ENCODE measurements at regions not wholly inside any gene's neighbourhood (a gene's known extent, or its start where the extent isn't known, plus 50 kb on each side); places are given as distances from the start of the nearest gene placed in this dataset.
A peak's percentile ranks its signal among the peaks of the same experiment; 100 is the strongest.

- TF ChIP-seq TRIM25 (IDR thresholded peaks at IDR 0.05; ENCODE audit: borderline replicate concordance) = no peak
- peak; percentile 76 for TF ChIP-seq NCOA1 (IDR thresholded peaks at IDR 0.05; ENCODE audit: low read depth)
- no peak for TF ChIP-seq SMARCA5 (IDR thresholded peaks at IDR 0.05)
- no peak for TF ChIP-seq SAP30 (IDR thresholded peaks at IDR 0.05; ENCODE audit: borderline replicate concordance, insufficient read depth, low read depth, low read length, poor library complexity, severe bottlenecking)
- TF ChIP-seq, protein P1, sequence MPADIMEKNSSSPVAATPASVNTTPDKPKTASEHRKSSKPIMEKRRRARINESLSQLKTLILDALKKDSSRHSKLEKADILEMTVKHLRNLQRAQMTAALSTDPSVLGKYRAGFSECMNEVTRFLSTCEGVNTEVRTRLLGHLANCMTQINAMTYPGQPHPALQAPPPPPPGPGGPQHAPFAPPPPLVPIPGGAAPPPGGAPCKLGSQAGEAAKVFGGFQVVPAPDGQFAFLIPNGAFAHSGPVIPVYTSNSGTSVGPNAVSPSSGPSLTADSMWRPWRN (IDR thresholded peaks at IDR 0.05; ENCODE audit: low read depth) = no peak
- TF ChIP-seq, protein P2, sequence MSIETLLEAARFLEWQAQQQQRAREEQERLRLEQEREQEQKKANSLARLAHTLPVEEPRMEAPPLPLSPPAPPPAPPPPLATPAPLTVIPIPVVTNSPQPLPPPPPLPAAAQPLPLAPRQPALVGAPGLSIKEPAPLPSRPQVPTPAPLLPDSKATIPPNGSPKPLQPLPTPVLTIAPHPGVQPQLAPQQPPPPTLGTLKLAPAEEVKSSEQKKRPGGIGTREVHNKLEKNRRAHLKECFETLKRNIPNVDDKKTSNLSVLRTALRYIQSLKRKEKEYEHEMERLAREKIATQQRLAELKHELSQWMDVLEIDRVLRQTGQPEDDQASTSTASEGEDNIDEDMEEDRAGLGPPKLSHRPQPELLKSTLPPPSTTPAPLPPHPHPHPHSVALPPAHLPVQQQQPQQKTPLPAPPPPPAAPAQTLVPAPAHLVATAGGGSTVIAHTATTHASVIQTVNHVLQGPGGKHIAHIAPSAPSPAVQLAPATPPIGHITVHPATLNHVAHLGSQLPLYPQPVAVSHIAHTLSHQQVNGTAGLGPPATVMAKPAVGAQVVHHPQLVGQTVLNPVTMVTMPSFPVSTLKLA (conservative IDR thresholded peaks at IDR 0.05) = peak in 1 of 2 experiments; percentile 53; a peak in 2 of 4 replicates
- no peak for TF ChIP-seq POLR3G (IDR thresholded peaks at IDR 0.05; ENCODE audit: extremely low read depth, insufficient read length, insufficient replicate concordance)
- TF ChIP-seq MTA3 (IDR thresholded peaks at IDR 0.05; ENCODE audit: borderline replicate concordance) = peak; percentile 64; the same call in 1 of the 2 replicates
- no peak for TF ChIP-seq CREBBP (IDR thresholded peaks at IDR 0.05; ENCODE audit: low read depth, low read length)
- TF ChIP-seq, protein P3, sequence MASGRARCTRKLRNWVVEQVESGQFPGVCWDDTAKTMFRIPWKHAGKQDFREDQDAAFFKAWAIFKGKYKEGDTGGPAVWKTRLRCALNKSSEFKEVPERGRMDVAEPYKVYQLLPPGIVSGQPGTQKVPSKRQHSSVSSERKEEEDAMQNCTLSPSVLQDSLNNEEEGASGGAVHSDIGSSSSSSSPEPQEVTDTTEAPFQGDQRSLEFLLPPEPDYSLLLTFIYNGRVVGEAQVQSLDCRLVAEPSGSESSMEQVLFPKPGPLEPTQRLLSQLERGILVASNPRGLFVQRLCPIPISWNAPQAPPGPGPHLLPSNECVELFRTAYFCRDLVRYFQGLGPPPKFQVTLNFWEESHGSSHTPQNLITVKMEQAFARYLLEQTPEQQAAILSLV (tag; IDR thresholded peaks at IDR 0.05) = no peak
- TF ChIP-seq ZNF764 (CRISPR knock-in tag; IDR thresholded peaks at IDR 0.05; ENCODE audit: low read depth) = no peak
- peak; percentile 95 for TF ChIP-seq POLR2AphosphoS5 (IDR thresholded peaks at IDR 0.05; ENCODE audit: control insufficient read depth, insufficient read depth, low read depth, low read length)
- TF ChIP-seq BDP1 (IDR thresholded peaks at IDR 0.05; ENCODE audit: insufficient read depth, insufficient read length) = no peak
- TF ChIP-seq BRD9 (IDR thresholded peaks at IDR 0.05; ENCODE audit: low read depth, partially characterized antibody) = no peak
- no peak for TF ChIP-seq POLR2G (IDR thresholded peaks at IDR 0.05; ENCODE audit: low read depth, low read length)
- peak; percentile 66; the same call in 1 of the 2 replicates for TF ChIP-seq BACH1 (tag; IDR thresholded peaks at IDR 0.05)
- no peak; the same call in 1 of the 2 replicates for TF ChIP-seq PHF21A (IDR thresholded peaks at IDR 0.05; ENCODE audit: borderline replicate concordance, low read depth)
- TF ChIP-seq, protein P4, sequence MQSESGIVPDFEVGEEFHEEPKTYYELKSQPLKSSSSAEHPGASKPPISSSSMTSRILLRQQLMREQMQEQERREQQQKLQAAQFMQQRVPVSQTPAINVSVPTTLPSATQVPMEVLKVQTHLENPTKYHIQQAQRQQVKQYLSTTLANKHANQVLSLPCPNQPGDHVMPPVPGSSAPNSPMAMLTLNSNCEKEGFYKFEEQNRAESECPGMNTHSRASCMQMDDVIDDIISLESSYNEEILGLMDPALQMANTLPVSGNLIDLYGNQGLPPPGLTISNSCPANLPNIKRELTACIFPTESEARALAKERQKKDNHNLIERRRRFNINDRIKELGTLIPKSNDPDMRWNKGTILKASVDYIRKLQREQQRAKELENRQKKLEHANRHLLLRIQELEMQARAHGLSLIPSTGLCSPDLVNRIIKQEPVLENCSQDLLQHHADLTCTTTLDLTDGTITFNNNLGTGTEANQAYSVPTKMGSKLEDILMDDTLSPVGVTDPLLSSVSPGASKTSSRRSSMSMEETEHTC (IDR thresholded peaks at IDR 0.05) = peak; percentile 62; the same call in 1 of the 2 replicates
These were observed 92.7 kb downstream of the LSMEM1 start (continued) for GRCh38 chr7:112573302-112574039.
